ENCODE measurements at regions not wholly inside any gene's neighbourhood (a gene's known extent, or its start where the extent isn't known, plus 50 kb on each side); places are given as distances from the start of the nearest gene placed in this dataset.

GRCh38 chr13:79913141-79913827, 427.6 kb downstream of the SPRY2 start:
- TF ChIP-seq EP300 (IDR thresholded peaks at IDR 0.05), result no peak
- no peak for TF ChIP-seq POLR2AphosphoS5 (IDR thresholded peaks at IDR 0.05)

Data from esophagus muscularis mucosa (tissue), 3 donors.